Ovary (tissue), 3 donors: ENCODE measurements at regions not wholly inside any gene's neighbourhood (a gene's known extent, or its start where the extent isn't known, plus 50 kb on each side); places are given as distances from the start of the nearest gene placed in this dataset.

Experiments
- CTCF ChIP-seq, 3 donors: fragments of 450-650 bp in 2 of 3; fragments of 200-600 bp in 1 of 3; IDR thresholded peaks; one replicate each; pipeline versions ENCODE4 v1.5.1 to v1.8.0; 2016 to 2022; ENCODE audit warnings: antibody characterized with exemption in 3 of 3, mild to moderate bottlenecking in 1 of 3
- POLR2A ChIP-seq: fragments of 450-650 bp; IDR thresholded peaks from one replicate; pipeline ENCODE4 v1.6.1; 2017; ENCODE audit warnings: antibody characterized with exemption, mild to moderate bottlenecking, moderate library complexity
- donor health status: DM: no; HTN: no; CAD: no.

- TF ChIP-seq POLR2A: no peak
- no peak for TF ChIP-seq CTCF (IDR thresholded peaks at IDR 0.05)
These were observed 226.4 kb upstream of the PSMD7 start for GRCh38 chr16:74070237-74070636.
